ENCODE measurements at regions not wholly inside any gene's neighbourhood (a gene's known extent, or its start where the extent isn't known, plus 50 kb on each side); places are given as distances from the start of the nearest gene placed in this dataset.

DNA sequence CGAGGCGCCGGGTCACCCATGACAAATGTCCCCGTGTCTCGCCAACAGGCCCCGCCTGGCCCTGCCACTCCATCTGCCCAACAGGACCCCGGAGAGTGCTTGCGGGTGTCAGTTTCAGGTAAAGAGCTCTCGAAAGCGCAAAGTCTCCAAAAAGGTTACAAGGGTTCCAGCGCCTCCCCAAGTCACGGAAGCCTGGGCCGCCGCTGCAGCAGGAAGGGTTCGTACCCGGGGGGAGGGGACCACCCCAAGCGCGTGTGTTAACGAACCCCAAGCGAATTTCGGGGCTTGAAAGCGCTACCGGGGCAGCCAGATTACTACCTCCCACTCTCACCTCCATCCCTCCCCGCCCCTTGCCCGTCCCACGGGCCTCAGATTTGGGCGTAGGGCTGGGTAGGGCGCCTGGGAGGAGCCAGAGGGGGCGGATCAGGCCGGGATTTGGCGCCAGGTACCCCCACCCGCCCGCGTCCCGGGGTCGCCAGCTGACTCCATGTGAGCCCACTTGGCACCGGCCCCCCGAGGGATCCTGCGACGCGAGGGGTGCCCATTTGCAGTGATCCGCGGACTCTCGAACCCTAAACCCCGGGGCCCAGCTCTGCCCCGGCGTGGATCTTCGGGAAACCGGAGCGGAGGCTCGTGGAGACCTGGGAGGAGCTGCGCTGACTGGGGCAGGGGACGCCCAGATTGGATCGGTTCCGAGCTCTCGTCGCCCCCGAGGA is 85.9 kb downstream of the NR2F2 start:
- H3K27me3 ChIP-seq (ENCODE audit: insufficient read depth, low read length), result peaks cover 100% of the 10 kb centered on the region
- no peaks in the 10 kb centered on the region for H3K36me3 ChIP-seq (ENCODE audit: insufficient read depth, low read depth, low read length)
- H3K9ac ChIP-seq (ENCODE audit: low read depth, low read length), result no peak overlapping the region
- no peaks in the 10 kb centered on the region; the same call in 1 of the 2 replicates for H3K9me3 ChIP-seq (ENCODE audit: insufficient read depth, low read depth, low read length)
- H3K4me1 ChIP-seq (ENCODE audit: insufficient read depth, low read length), result peaks cover 12% of the 10 kb centered on the region; the same call in 1 of the 2 replicates
- H3K27ac ChIP-seq (ENCODE audit: low read length), result no peak overlapping the region
- peak overlapping the region; percentile 30; the same call in 1 of the 2 replicates for H3K4me3 ChIP-seq (ENCODE audit: low read length)

DNA sequence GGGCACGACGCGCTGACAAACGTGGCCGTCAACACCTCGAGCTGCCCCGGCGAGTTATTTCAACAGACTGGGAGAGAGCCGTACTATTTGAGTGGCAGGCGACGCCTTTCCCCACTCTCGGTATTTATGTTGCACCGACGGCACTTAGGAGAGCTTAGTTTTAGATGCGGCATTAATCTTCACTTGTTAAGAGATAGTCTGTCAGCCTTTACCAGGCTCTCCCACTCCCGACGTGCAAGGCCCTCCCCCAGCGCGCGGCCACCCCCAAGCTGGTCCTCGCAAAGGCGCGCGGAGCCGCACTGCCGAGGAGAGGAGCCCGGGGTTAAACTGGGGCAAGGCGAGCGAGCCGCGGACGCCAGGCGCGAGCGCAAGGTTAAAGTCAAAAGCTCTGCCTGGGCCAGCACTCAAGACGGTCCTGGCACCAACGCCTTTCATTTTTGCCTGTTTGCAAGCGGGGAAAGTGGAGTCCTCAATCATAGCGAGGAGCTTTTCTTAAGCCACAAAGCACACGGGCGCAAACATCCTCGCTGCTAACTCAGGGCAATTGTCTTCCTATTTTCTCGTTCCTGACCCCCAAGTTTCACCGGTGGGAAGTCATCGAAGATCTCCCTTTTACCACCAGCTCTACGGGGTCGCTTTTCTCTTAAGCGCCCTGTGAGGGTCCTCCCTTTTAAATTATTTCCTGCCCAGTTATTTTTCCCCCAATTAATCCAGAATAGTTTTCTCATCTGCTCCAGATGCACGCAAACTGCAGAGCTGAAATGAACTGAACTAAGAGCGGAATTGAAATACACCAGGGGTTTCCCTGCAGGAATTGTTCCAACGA is 86.6 kb downstream of the NR2F2 start:
- Histone ChIP-seq H3K9me3 (ENCODE audit: insufficient read depth, low read depth, low read length) (no peaks in the 10 kb centered on the region; the same call in 1 of the 2 replicates), H3K27ac (ENCODE audit: low read length) (no peak overlapping the region), H3K9ac (ENCODE audit: low read depth, low read length) (no peak overlapping the region), H3K27me3 (ENCODE audit: insufficient read depth, low read length) (peaks cover 100% of the 10 kb centered on the region), H3K36me3 (ENCODE audit: insufficient read depth, low read depth, low read length) (no peaks in the 10 kb centered on the region), H3K4me3 (ENCODE audit: low read length) (peak overlapping the region; percentile 30; the same call in 1 of the 2 replicates), H3K4me1 (ENCODE audit: insufficient read depth, low read length) (peaks cover 12% of the 10 kb centered on the region; the same call in 1 of the 2 replicates)

DNA sequence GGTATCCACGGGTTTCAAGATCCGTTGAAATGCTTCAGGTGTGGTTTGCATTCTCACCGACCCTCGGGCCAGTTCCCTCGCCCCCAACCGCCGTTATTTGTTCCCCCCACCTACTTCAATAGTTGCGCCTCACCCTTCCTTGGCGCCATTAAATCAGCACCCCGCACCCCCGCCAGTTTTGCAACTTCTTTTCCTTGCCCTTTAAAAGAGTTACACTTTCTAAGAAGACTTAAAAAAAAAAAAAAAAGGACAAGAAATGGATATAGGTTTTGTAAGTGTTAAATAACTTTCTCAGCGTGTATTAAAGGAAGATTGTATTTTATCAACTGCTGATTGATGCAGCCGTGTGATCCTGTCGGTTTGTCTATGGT is 87.2 kb downstream of the NR2F2 start:
- no peak overlapping the region for H3K4me3 ChIP-seq (ENCODE audit: low read length)
- no peak overlapping the region for H3K9ac ChIP-seq (ENCODE audit: low read depth, low read length)
- H3K4me1 ChIP-seq (ENCODE audit: insufficient read depth, low read length), result peaks cover 12% of the 10 kb centered on the region; the same call in 1 of the 2 replicates
- H3K36me3 ChIP-seq (ENCODE audit: insufficient read depth, low read depth, low read length), result no peaks in the 10 kb centered on the region
- no peak overlapping the region for H3K27ac ChIP-seq (ENCODE audit: low read length)
- no peaks in the 10 kb centered on the region; the same call in 1 of the 2 replicates for H3K9me3 ChIP-seq (ENCODE audit: insufficient read depth, low read depth, low read length)
- peaks cover 100% of the 10 kb centered on the region for H3K27me3 ChIP-seq (ENCODE audit: insufficient read depth, low read length)

DNA sequence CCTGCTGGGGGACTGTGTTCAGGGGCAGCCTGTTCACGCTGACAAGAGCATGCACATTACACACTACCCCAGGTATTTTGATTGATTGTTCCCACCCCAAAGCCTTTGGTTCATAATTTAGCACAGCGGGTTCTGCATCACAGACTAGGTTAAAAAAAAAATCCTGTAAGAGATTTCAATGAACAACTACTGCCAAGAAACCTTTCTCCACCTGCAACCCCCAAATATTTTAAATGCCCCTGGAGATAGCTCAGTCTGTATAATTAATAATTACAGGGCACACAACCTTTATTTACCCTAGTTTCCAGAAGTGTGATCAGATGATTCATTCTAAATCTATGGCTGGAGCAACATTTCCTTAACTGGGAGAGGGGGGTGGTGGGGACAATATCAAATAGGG is 87.6 kb downstream of the NR2F2 start:
- Histone ChIP-seq H3K9ac (ENCODE audit: low read depth, low read length) (no peak overlapping the region), H3K4me3 (ENCODE audit: low read length) (no peak overlapping the region), H3K4me1 (ENCODE audit: insufficient read depth, low read length) (peaks cover 12% of the 10 kb centered on the region; the same call in 1 of the 2 replicates), H3K27me3 (ENCODE audit: insufficient read depth, low read length) (peaks cover 98% of the 10 kb centered on the region), H3K27ac (ENCODE audit: low read length) (no peak overlapping the region), H3K9me3 (ENCODE audit: insufficient read depth, low read depth, low read length) (no peaks in the 10 kb centered on the region; the same call in 1 of the 2 replicates), H3K36me3 (ENCODE audit: insufficient read depth, low read depth, low read length) (no peaks in the 10 kb centered on the region)

DNA sequence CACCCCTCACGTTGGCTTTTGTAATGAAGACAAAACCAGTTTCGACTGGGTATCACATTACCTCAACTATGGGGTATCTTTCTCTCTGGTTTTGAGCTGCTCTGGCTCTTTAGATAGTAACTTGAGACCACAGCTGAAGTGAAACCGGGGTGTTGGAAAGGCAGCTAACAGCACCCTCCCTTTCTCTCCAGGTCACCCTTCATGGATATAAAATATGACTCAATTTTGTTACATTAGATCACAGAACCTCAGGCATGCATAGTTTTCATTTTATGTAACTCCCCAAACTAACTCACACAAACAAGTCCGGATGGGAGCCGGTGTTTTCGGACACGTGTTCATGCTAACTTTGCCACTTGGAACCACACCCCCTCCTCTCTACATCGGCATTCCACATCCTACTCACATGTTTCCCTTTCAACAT is 90.7 kb downstream of the NR2F2 start:
- Histone ChIP-seq H3K36me3 (ENCODE audit: insufficient read depth, low read depth, low read length) (no peaks in the 10 kb centered on the region), H3K27me3 (ENCODE audit: insufficient read depth, low read length) (peaks cover 73% of the 10 kb centered on the region), H3K27ac (ENCODE audit: low read length) (no peak overlapping the region), H3K4me1 (ENCODE audit: insufficient read depth, low read length) (peaks cover 12% of the 10 kb centered on the region; the same call in 1 of the 2 replicates), H3K4me3 (ENCODE audit: low read length) (peak overlapping the region; percentile 37; the same call in 1 of the 2 replicates), H3K9me3 (ENCODE audit: insufficient read depth, low read depth, low read length) (no peaks in the 10 kb centered on the region), H3K9ac (ENCODE audit: low read depth, low read length) (no peak overlapping the region)

DNA sequence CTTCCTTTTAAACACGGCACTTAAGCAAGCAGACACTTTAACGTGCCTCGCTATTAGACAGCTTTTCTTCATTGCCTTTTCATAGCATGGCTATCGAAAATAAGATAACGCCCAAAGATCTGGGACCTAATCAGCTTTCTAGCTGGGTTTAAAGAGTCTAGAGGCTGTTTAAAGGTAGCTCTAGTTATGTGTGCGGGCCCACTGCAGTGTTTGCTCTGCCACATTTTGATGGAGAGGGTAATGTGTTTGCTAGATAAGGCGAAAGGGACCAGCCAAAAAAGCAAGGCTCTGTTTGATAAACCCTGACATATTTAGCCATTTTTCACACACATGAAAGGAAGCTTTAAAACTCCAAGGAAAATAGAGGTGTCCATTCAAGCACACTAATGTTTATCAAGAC is 91.6 kb downstream of the NR2F2 start:
- Histone ChIP-seq H3K9ac (ENCODE audit: low read depth, low read length) (no peak overlapping the region), H3K9me3 (ENCODE audit: insufficient read depth, low read depth, low read length) (no peaks in the 10 kb centered on the region), H3K36me3 (ENCODE audit: insufficient read depth, low read depth, low read length) (no peaks in the 10 kb centered on the region), H3K27me3 (ENCODE audit: insufficient read depth, low read length) (peaks cover 67% of the 10 kb centered on the region), H3K27ac (ENCODE audit: low read length) (no peak overlapping the region), H3K4me3 (ENCODE audit: low read length) (no peak overlapping the region), H3K4me1 (ENCODE audit: insufficient read depth, low read length) (peaks cover 12% of the 10 kb centered on the region; the same call in 1 of the 2 replicates)

GRCh38 chr15:96424674-96425073 is 94.2 kb downstream of the NR2F2 start:
- no peak overlapping the region for H3K27ac ChIP-seq (ENCODE audit: low read length)
- H3K4me3 ChIP-seq (ENCODE audit: low read length), result no peak overlapping the region
- no peaks in the 10 kb centered on the region for H3K36me3 ChIP-seq (ENCODE audit: insufficient read depth, low read depth, low read length)
- H3K9ac ChIP-seq (ENCODE audit: low read depth, low read length), result no peak overlapping the region
- peaks cover 42% of the 10 kb centered on the region for H3K27me3 ChIP-seq (ENCODE audit: insufficient read depth, low read length)
- H3K4me1 ChIP-seq (ENCODE audit: insufficient read depth, low read length), result peaks cover 5% of the 10 kb centered on the region; the same call in 1 of the 2 replicates
- no peaks in the 10 kb centered on the region for H3K9me3 ChIP-seq (ENCODE audit: insufficient read depth, low read depth, low read length)

- no peaks in the 10 kb centered on the region for H3K9me3 ChIP-seq (ENCODE audit: insufficient read depth, low read depth, low read length)
- H3K4me3 ChIP-seq (ENCODE audit: low read length), result no peak overlapping the region
- H3K27ac ChIP-seq (ENCODE audit: low read length), result no peak overlapping the region
- no peaks in the 10 kb centered on the region for H3K4me1 ChIP-seq (ENCODE audit: insufficient read depth, low read length)
- peaks cover 9% of the 10 kb centered on the region for H3K27me3 ChIP-seq (ENCODE audit: insufficient read depth, low read length)
- no peak overlapping the region for H3K9ac ChIP-seq (ENCODE audit: low read depth, low read length)
- H3K36me3 ChIP-seq (ENCODE audit: insufficient read depth, low read depth, low read length), result no peaks in the 10 kb centered on the region
Observed at GRCh38 chr15:96428742-96429141, 98.2 kb downstream of the NR2F2 start.

GRCh38 chr15:96431786-96432185 is 101.3 kb downstream of the NR2F2 start:
- H3K9me3 ChIP-seq (ENCODE audit: insufficient read depth, low read depth, low read length), result no peaks in the 10 kb centered on the region
- H3K27me3 ChIP-seq (ENCODE audit: insufficient read depth, low read length), result no peaks in the 10 kb centered on the region; the same call in 1 of the 2 replicates
- no peak overlapping the region for H3K4me3 ChIP-seq (ENCODE audit: low read length)
- H3K4me1 ChIP-seq (ENCODE audit: insufficient read depth, low read length), result no peaks in the 10 kb centered on the region
- H3K27ac ChIP-seq (ENCODE audit: low read length), result no peak overlapping the region
- H3K36me3 ChIP-seq (ENCODE audit: insufficient read depth, low read depth, low read length), result no peaks in the 10 kb centered on the region
- no peak overlapping the region for H3K9ac ChIP-seq (ENCODE audit: low read depth, low read length)

DNA sequence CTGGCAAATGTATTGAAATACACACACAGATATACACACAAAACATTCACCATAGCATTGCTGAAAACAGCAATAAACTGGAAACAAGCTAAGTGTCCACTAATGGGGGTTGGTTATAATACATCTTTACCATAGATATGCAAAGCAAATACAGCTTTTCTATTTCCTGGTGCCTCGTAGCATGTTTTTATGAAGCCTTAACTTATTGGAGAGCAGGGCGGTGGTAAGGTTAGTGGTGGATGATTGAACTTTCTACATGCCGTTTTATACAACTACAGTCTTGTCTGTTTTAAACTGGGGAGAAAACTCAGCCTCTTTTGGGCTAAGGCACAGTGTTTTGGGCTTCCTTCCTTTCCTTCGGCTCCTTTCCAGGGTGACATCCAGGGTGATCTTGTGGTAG is 104.5 kb downstream of the NR2F2 start:
- no peaks in the 10 kb centered on the region for H3K9me3 ChIP-seq (ENCODE audit: insufficient read depth, low read depth, low read length)
- no peak overlapping the region for H3K27ac ChIP-seq (ENCODE audit: low read length)
- H3K4me1 ChIP-seq (ENCODE audit: insufficient read depth, low read length), result no peaks in the 10 kb centered on the region
- H3K9ac ChIP-seq (ENCODE audit: low read depth, low read length), result no peak overlapping the region
- H3K27me3 ChIP-seq (ENCODE audit: insufficient read depth, low read length), result no peaks in the 10 kb centered on the region
- no peak overlapping the region for H3K4me3 ChIP-seq (ENCODE audit: low read length)
- H3K36me3 ChIP-seq (ENCODE audit: insufficient read depth, low read depth, low read length), result no peaks in the 10 kb centered on the region

DNA sequence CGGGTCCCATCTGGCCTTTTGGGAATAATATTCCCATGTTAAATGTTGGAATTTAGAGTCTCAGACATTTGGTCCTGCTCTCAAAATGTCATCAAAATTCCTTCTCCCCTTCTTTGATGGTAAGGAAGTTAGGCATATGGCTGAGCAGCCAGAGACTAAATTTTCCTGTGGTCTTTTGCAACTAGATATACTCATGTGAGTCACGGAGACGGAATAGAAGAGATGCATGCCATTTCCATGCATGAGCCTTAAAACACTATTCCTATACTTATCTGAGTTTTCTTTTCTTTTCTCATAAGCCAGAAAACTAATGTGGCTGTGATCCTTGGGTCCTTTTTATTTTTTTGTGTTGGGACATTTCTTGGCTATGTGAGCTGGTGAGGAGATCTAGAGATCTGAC is 105.3 kb downstream of the NR2F2 start:
- Histone ChIP-seq H3K4me3 (ENCODE audit: low read length) (no peak overlapping the region), H3K27me3 (ENCODE audit: insufficient read depth, low read length) (no peaks in the 10 kb centered on the region), H3K27ac (ENCODE audit: low read length) (no peak overlapping the region), H3K9me3 (ENCODE audit: insufficient read depth, low read depth, low read length) (no peaks in the 10 kb centered on the region), H3K36me3 (ENCODE audit: insufficient read depth, low read depth, low read length) (no peaks in the 10 kb centered on the region), H3K4me1 (ENCODE audit: insufficient read depth, low read length) (no peaks in the 10 kb centered on the region), H3K9ac (ENCODE audit: low read depth, low read length) (no peak overlapping the region)

Data from iPS-20b (cell line).